Inflammatory macrophage treated with lipopolysaccharide for 4 hours (primary cell): ENCODE measurements at regions not wholly inside any gene's neighbourhood (a gene's known extent, or its start where the extent isn't known, plus 50 kb on each side); places are given as distances from the start of the nearest gene placed in this dataset.

Experiments
- DNase-seq: peaks from one replicate; pipeline ENCODE4 v3.0.0-alpha.2; 2020

DNA sequence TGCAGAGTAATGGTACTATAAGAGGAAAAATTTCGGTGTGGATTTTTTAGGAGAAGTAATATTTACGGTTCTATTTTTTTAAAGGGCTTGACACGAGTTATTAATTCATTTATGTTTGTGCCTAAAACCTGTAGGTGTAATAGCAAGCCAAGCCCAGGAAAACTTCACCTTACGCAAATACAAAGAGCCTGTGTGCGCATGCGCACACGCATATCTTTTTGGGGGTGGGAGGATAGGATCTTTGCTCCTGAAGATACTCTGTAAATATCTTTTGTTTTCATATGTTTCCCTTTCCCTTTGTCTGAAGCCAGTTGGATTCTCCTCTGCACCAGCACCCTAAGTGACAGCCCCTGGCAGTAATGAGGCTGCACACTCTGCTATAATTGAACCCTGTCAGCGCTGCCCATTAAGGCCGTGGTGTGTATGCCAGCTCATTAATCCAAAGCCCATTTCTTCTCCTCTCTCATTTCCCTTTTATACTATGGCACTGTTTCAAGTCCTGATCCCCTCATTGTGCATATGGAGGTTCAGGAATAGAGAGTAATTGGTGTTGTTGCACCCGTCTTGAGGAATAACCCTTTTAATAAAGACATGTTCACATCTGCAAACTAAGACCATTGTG, 327.2 kb upstream of the E2F7 start:
- DNase-seq, result no peak

DNA sequence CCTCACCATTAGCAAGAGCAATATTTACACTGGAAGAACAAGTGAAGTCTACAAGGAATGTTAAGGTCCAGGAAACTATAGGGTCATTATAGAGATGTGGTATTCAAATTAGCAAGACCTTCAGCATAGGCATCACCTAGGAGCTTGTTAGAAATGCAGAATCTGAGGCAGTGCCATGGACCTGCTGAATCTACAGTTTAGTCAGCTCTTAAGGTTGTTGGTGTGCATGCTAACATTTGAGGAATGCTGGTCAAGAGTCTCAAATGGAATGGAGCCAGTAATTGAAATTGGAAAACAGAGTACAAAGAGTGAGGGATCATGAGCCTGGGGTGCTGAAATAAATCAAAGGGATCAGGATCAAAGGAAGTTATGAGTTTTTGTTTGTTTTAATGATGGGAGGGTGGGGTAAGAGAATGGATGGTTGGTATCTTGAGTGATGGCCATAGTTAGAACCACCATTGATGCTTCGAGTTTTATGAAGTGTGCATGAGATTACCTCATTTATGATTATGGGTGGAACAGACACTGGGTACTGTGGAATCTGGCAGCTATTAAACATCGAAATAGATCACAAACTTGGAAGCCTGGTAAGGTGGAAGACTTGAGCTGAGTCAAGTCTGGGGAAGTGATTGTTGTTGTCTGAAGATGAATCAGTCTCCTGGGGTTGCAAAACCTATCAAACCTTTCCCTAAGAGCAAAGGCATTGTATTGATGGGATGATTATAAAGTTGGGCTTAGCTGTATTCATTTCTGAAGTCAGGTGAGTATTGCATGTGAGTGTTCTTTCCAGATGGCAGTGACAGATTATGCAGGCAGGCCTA, 323.3 kb upstream of the E2F7 start:
- no peak for DNase-seq

DNA sequence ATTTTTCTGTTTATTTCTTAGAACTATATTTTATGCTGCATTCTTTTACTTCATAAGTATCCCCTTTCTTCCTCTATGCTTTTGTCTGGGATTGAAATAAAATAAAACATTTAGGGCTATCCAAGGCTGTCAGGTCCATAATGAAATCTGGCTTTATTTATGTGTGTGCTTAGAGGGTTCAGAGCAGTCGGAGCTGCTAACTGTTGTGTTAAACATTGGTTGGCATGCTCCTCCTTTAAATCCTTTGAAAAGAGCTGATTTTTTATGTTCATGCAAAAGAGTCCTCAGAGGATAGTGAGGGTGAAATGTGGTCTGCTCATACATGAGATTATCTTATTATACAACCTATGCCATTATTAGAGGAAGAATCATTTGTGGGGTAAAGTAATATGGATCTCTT, 322.3 kb upstream of the E2F7 start:
- DNase-seq, result no peak

DNA sequence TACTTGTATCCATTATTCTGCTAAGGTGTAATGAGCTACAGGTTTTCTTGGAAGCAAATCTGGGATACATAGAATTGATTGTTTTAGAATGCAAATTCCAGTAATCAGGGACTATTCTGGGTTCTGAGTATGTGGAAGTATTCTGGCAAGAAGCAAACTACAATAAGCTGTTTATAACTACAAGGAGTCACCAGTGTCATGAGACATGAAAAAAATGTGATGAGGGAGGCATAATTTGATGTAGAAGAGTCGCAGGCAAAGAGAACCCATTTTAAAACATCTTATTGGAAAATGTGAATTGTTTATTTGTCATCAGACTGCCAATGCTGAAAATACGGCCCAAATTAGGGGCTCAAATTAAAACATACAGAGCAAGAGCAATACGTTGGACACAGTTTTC, 321.8 kb upstream of the E2F7 start:
- DNase-seq, result no peak

DNA sequence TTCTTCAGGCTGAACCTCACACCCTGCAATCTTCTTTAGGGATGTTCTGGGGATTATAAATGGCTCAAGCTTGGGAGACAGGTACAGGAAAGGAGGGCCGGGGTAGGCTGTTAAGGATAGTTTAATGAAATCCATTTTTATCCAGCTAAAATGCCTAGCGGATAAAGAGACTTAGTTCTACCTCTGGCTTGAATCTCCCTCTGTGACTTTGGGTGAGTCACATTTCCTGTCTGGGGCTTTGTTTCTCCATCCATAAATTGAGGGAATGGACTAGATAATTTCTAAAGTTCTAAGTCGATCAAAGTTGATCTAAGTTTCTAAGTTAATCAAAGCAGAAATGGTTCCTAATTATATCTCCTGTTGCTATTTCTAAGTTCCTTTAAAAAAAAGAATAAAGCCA, 319.6 kb upstream of the E2F7 start:
- DNase-seq, result no peak

DNA sequence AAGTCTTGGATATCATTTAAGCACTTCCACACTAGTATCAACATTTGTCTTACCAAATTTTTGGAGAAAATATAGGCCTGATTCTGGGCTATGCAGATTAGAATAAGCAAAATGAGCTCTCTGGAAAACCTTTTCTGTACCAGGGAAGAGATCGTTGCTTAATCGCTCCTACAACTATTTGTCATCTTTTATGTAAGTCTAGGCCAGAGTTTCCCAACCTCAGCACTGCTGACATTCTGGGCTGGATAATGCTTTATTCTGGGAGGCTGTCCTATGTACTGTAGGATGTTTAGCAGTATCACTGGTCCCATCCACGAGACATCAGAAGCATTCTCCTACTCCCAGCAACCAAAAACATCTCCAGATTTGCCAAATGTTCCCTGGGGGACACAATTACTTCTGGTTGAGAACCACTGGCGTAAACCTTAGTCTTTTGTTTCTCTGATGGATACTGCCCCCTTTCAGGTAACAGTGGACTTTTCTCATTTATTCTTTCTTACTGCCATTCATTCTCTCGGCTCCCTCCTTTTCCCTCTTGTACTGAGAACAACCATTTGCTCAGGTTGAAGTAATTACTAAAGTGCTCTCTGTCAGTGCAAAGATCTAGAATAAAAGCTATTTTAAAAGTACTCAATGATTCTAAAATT, 316.9 kb upstream of the E2F7 start:
- peak; percentile 33 for DNase-seq

DNA sequence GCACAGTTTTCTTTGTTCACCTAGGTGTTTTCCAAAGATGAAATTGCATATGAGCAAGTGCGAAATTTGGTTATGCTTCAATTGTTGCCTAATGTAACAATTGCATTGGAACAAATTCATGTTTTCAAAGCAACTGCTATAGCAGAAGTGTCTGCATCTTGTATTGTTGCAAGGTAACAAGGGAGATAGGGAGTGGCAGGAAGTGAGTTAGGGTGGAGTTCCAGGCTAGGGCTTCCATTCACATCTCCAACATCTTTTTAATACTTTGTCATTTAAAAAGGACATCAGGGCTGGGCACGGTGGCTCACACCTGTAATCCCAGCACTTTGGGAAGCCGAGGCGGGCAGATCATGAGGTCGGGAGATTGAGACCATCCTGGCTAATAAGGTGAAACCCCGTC, 312.3 kb upstream of the E2F7 start:
- DNase-seq, result no peak

DNA sequence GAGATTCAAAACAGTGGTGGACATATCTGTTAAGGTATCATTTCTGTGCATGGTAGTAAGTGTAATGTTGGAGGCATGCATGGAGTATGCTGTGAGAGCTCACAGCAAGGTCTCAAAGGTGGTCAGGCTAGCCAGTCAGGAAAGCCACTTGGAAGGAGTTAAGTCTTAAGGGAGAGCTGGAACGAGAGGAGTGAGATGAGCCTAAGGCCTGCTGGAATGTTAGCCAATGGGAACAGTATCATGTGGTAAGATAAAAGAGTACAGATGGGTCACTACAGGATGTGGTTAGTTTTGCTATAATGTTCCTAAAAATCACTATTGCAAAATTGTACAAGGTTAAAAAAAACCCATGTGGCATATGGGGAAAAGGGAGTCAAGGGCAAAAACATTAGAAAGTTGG, 311.7 kb upstream of the E2F7 start:
- no peak for DNase-seq

DNA sequence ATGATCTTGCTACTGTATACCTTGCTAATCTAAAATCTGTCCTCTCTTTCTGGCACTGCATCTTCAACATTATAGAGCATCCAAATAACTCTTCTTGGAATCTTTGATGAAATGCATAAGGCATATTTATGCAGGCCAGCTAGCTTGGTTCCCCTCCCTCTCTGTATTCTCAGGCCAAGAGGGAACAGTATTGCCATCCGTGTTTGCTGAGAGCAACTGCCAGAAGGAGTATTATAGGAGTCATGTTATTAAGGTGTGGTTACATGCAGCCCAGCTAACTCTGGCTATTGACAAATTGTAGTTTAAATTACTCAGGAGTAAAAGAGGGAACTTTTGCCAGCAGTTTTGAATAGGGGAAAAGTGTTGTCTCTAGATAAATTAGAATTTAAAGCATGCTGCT, 309.3 kb upstream of the E2F7 start:
- DNase-seq, result no peak

DNA sequence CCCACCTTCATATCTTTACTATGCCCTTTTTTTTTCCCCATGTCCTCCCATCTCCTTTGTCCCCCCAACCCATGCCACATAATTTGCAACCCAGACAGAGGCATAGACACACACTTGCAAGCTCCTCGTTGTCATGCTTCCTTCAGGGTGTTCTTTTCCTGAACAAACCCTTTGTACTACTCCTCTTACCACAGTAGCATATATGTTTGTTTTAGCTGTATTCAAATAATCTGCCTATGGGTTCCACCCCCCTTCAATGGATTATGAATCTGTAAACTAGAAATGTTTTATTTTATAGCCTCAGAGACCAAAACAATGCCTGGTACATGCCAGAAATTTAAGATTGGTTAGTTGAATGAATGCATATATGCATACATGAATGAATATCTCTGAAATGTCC, 307.1 kb upstream of the E2F7 start:
- no peak for DNase-seq

DNA sequence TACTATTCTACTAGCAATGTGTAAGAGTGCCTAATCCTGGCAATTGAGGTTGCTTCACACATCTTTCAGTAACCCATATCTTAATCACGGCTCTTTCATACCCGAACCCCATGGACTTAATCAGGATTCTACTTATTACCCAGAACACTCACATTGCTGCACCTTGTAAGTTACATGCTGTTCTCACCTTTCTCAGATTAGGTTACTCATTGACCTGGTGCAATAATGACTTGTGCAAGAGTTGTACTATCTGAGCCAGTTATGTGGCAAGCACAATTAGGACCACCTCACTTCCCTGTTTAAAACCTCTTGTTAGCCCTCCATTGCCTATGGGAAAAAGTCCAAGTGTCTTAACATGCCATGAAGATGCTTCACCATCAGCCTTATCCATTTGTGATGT, 306.7 kb upstream of the E2F7 start:
- DNase-seq, result no peak

DNA sequence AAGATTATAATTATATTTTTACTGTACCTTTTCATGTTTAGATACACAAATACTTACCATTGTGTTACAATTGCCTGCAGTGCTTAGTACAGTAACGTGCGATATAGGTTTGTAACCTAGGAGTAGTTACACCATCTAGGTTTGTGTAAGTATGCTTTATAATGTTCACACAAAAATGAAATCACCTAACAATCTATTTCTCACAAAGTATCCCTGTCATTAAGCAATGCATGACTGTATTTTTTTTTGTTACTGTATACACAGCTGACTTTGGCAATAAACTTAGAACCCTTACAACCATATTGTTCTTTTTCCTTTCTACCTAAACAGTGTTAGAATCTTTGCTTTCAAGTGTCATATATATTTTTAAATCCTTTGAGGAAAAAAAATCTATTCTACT, 303.0 kb upstream of the E2F7 start:
- no peak for DNase-seq

DNA sequence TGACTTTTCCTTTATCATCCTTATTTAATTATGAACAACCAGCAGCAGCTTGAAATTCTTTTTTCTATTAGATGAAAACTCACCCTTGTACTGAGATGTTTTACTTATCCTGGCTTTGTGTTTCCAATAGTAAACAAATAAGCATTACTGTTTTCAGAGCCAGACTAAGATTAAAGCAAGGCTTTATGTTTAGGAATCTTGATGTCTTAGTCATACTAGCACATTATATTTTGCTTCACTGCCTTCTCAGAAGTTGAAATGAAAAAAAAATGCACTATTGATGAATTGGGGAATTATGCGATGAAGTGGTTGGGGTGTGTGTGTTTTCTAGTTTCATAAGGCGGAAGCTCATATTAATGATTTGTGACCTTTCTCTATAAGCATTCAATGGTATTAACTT, 301.2 kb upstream of the E2F7 start:
- DNase-seq, result no peak

DNA sequence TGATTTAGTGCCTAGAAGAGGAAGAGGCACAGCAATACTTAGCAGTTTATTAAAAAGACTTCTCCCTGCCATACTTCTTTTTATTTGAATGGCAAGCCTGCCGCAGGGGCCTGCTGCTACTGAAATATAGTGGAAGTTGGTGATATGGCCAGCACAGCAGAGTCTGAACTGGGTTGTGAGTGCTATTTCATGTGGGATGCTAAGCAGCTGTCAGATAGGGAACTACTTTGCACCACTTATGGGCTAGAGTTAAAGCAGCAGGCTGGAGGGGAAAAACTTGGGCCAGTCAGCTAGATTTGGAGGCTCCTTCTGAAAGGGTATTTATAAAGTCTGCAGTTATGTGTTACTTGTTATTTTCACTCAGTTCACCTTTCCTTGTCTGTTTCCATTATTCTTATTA, 299.0 kb upstream of the E2F7 start:
- DNase-seq, result no peak

DNA sequence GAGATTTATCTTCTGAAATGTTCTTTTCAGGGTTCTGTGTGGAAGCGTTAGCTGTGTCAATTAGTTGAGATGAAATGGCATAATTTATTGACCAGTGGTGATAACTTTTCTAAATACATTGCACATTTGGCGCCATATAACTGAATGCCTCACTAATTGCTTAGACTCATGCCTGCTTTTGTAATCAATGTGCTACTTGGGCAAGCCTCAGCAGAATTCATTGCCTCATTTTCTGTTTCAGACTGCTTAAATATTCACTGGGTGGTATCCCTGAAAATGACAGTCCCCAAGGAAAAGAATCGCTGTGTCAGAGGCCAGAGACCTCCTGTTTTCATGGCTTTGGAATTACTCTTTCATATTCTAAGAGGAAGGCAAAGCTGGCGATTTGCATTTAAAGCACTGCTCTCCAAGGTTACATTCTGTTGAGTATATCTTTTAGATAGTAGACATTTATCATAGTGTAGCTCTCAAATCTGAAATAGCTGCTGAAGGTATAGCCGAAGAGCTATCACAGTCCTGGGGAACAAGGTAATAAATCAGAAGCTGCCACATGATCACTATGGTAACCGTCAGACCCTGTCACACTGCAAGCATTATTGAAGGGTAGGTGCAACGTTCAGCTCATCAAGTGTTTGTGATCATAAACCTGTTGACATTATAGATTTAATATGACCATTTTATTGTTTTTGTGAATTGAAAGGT, 297.3 kb upstream of the E2F7 start:
- DNase-seq, result no peak

DNA sequence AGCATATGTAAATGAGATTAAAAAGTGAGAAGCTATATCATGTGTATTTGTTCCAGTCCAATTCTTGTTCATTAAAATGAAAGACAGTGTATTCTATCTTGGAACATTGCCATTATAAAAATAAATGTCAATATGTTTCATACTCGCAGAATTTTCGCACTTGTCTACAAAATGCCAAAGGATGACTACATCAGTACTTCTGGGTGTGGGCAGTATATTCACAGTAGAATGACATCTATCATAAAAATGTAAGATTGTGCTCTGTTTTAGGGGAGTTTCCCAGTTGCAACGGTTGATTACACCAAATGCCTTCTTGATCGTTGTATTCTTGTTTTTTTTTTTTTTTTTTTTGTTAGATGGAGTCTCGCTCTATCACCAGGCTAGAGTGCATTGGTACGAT, 292.3 kb upstream of the E2F7 start:
- no peak for DNase-seq

DNA sequence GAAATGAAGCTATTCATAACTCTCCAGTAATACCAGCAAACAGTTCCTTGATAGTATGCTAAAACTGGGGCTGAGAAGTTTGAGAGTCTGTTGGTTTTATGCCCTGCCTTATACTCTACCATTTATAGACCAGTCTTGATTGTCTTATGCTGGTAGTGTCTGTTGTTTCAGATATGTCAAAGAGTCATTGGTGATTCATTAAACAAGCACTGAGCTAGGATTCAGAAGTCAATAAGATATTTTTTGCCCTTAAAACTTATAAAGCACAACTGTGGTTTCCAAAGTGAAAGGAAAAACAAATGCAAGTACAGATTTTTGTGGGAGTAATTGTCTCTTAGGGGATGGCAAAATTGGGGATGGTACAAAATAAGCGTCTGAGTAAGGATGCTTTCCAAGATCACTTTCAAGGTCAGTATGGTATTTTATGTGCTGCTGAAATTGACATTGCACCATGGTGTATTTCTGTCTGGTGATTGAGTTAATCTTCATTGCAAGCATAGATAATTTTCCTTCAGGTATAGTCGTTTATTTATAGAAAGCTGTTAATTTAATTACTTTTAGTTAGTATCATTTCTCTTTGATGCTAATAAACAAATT, 289.5 kb upstream of the E2F7 start:
- no peak for DNase-seq

DNA sequence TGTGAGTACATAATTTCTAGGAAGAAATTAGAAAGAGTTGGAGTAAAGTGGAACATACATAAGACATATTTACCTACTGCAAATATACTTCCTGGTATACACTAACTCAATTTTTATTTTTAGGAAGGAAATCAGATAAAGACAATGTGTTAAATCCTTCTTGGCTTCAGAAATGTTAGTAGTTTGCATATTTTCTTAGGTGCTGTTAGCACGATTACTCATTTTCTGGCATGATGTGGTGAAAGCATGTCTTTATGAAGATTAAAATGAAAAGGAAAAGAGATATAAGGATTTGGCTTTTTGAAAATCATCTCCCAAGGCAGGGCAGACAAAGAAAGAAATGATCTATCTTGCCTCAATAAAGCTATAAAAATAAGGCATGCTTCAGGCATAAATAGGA, 287.6 kb upstream of the E2F7 start:
- no peak for DNase-seq

DNA sequence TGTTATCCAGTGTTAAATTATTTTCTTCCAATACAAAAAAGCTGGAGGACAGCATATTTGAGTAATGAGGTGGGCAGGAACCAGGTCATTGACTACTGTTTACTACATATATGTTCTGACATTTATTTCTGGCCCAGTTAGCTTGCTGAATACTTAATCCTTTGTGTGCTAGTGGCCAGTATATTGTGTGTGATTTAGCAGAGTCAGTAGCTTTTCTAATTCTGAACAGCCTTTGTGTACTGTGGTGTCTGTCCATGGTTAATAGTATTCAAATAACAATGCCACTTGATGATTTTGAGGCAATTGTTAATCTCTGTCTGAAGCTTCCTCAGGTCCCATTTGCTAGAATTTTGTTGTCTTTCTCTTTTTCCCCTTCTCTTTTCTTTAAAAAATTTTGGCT, 286.5 kb upstream of the E2F7 start:
- DNase-seq, result no peak

DNA sequence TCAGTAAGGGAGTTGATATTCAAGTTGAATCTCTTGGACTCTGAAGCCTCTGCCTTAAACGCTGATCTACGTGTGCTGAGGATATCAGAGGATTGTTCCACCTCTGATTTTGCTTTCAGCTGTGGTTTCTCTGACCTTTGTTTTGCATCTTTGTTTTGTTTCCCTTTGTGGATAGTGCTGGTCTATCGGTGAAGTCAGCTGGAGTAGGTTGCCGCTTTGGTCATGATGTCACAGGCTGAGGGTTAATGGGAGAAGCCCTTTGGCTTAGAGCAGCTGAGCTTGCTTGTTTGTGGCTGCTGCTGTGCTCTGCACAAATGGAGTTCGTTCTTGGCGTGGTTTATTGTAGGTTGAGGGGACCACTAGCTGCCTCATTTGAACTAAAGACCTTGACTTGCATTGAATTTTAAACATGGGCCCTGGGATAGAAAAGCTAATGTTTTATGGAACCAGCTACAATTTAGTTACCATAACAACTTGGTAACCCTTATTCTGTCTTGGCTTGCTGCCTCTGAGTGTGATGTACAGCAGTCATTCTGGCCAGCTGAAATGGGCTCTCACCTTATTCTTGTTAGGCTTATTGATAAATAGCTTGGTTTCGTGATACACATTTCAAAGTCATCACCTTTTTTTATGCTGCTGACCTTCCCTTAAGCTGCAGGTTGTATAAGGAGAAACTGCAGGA, 284.5 kb upstream of the E2F7 start:
- DNase-seq, result no peak

DNA sequence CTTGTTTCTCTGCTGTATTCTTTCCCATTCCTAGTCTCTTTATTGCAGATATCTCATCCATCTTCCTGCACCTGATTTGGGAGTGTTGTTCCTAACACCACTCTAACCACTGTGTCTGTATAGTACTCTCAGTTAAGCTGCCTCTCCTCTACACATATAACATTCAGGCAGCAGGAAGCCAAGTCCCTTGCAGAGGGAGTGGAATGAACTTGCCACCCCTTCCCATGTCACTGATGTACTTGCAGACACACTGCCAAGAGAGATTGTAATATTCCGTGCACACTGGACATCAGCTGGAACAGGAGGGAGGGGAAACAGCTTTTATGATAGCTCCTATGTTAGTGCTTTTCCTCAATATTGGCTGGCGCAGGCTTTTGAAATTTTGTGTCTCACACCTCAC, 281.6 kb upstream of the E2F7 start:
- no peak for DNase-seq

DNA sequence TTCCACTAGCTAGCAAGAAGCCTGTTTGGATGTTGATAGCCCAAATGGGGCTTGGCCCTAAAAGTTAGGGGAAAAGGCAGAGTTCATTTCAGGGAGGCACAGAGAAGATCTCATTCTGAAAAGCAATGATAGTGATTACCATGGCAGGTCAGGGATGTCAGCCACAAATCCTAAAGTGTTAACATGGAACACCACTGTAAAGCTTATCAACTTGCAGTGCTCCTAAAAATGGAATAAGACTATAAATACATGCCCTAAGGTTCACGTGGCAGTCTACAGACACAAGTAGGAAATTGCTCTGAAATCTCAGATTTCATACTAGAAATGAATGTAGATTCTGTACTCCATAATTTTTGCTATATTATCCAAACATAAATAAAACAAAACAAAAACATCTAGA, 280.0 kb upstream of the E2F7 start:
- DNase-seq, result no peak

DNA sequence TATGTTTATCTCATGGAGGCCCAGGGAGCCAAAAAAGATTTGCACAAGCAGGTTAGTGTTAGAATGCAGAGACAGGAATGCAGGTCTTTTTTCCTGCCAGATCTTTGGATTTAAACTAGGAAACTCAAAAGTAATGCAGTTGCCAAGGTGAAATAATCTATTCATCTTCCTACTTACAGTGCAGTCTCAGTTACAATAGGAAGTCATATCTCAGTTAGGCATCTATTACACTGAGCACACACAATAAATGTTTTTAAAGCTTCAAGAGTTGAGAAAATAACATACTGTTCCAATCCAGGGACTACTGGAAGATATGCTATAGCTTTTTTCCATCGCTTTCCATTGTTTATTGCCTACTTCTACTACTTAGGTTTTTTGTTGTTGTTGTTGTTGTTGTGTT, 279.3 kb upstream of the E2F7 start:
- no peak for DNase-seq
